Erythroblast (primary cell): ENCODE measurements at regions not wholly inside any gene's neighbourhood (a gene's known extent, or its start where the extent isn't known, plus 50 kb on each side); places are given as distances from the start of the nearest gene placed in this dataset.

ENCODE experiments used
- GATA1 ChIP-seq: IDR thresholded peaks from 2 replicates; pipeline ENCODE4 v1.6.1; 2011; ENCODE audit warnings: low read depth, mild to moderate bottlenecking, control low read depth, low read length, moderate library complexity
- POLR2A ChIP-seq: IDR thresholded peaks from 2 replicates; pipeline ENCODE4 v1.6.1; 2011; ENCODE audit warnings: mild to moderate bottlenecking, low read length

DNA sequence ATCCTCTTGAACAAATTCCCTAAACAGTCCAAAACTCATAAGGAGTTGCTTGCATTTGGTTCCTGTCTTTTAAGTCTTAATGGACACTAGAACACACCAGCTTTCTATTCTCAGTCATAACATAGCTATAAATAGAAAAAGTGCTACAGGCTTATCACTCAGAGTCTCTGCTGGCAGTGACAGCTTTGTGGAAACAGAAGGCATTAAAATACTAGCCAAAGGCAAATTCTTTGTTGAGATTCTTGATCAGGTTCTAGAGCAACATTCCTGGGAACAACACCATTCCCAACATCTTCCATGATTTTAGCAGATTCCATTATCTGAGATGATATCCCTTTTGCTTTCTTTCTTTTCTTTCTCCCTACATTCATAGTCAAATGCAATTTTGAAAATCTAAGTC is 207.7 kb upstream of the PLEKHG7 start:
- TF ChIP-seq POLR2A (no peak), GATA1 (no peak)
